Astrocyte (in vitro differentiated cells and primary cell): ENCODE measurements at regions not wholly inside any gene's neighbourhood (a gene's known extent, or its start where the extent isn't known, plus 50 kb on each side); places are given as distances from the start of the nearest gene placed in this dataset.

Source experiments
- EZH2 ChIP-seq: IDR thresholded peaks from 2 replicates; pipeline ENCODE4 v1.6.1; 2012; ENCODE audit warnings: mild to moderate bottlenecking, low read length, inconsistent platforms; ENCODE audit not compliant: insufficient read depth
- TF ChIP-seq, protein P1 (sequence below): IDR thresholded peaks from 2 replicates; pipeline ENCODE4 v1.5.1; 2011; ENCODE audit warnings: low read depth, mild to moderate bottlenecking, inconsistent platforms, low read length, moderate library complexity; ENCODE audit not compliant: insufficient read depth

DNA sequence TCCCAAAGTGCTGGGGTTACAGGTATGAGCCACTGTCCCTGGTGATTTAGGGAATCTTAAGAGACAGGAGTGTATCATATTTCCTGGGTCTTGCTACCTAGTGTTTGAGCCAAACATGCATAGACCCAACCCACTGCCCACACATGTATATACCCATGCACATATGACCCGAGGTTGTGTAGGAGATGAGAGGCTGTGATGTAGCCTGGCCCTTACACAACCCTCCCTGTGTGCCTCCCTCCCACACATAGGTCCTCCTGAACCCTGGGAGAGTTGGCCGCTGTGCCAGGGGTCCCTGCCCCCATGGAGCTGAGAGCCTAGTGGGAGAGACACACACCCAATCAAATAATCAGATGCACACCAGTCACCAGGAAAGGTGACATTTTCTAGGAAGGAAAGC is 365.9 kb downstream of the ZNF536 start:
- TF ChIP-seq, protein P1, sequence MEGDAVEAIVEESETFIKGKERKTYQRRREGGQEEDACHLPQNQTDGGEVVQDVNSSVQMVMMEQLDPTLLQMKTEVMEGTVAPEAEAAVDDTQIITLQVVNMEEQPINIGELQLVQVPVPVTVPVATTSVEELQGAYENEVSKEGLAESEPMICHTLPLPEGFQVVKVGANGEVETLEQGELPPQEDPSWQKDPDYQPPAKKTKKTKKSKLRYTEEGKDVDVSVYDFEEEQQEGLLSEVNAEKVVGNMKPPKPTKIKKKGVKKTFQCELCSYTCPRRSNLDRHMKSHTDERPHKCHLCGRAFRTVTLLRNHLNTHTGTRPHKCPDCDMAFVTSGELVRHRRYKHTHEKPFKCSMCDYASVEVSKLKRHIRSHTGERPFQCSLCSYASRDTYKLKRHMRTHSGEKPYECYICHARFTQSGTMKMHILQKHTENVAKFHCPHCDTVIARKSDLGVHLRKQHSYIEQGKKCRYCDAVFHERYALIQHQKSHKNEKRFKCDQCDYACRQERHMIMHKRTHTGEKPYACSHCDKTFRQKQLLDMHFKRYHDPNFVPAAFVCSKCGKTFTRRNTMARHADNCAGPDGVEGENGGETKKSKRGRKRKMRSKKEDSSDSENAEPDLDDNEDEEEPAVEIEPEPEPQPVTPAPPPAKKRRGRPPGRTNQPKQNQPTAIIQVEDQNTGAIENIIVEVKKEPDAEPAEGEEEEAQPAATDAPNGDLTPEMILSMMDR: no peak
- TF ChIP-seq EZH2: no peak
